ENCODE measurements at regions not wholly inside any gene's neighbourhood (a gene's known extent, or its start where the extent isn't known, plus 50 kb on each side); places are given as distances from the start of the nearest gene placed in this dataset.

DNA sequence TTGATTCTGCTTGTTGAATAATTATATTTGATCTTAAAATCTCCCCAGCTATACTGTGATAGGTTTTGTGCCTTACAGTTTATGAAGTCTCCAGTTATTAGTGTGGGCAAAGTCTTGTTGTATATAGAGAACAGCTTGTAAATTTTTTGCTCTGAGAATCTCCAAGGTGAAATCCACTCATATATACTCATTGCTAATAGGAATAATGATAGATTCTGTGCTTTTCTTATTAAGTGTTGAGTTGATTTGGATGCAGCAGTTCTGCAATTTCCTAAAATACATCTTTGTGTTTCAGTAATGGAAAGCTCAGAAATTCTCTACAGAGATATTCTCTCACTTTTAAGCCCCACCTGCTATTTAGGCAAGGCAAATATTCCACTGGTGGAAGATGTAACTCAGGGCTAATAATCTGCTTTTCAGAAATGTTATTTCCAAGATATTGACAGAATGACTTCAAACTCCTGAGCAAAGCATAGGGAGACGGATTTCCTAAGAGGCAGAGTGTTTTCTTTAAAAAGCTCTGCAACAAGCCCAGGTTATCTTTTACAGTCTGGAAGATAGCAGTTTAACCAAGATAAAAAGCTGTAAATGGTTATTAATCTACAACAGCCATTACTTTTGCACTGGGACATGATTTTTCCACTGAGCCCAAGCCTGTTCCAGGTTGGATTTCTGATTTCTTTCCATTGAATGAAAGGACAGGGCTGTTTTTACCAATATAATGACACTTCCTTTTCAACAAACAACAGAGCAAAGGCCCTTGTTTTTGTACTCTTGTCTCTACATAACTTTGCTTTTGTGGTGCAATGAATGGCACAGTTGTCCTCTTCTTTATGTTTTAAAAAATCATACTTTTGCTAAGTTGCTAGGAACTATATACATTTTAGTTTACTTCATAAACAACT lies 239.9 kb upstream of the ATP2B1 start:
- no peak overlapping the region for H3K4me3 ChIP-seq (ENCODE audit: low read length)
- no peaks in the 10 kb centered on the region for H3K36me3 ChIP-seq (replicated peaks; ENCODE audit: low read depth, low read length)
- H4K20me1 ChIP-seq (ENCODE audit: insufficient read depth, low read length), result no peaks in the 10 kb centered on the region
- H3K4me1 ChIP-seq (ENCODE audit: low read length), result peaks cover 28% of the 10 kb centered on the region
- H3K27me3 ChIP-seq (ENCODE audit: low read depth, low read length), result no peaks in the 10 kb centered on the region
- H3K79me2 ChIP-seq (ENCODE audit: low read length), result no peaks in the 10 kb centered on the region
- no peaks in the 10 kb centered on the region for H3K9me3 ChIP-seq (ENCODE audit: insufficient read depth, low read length)
- no peak overlapping the region for H3K4me2 ChIP-seq (ENCODE audit: low read length)
- TF ChIP-seq EZH2phosphoT487 (IDR thresholded peaks at IDR 0.05; ENCODE audit: low read depth), result no peak
- TF ChIP-seq, protein P1, sequence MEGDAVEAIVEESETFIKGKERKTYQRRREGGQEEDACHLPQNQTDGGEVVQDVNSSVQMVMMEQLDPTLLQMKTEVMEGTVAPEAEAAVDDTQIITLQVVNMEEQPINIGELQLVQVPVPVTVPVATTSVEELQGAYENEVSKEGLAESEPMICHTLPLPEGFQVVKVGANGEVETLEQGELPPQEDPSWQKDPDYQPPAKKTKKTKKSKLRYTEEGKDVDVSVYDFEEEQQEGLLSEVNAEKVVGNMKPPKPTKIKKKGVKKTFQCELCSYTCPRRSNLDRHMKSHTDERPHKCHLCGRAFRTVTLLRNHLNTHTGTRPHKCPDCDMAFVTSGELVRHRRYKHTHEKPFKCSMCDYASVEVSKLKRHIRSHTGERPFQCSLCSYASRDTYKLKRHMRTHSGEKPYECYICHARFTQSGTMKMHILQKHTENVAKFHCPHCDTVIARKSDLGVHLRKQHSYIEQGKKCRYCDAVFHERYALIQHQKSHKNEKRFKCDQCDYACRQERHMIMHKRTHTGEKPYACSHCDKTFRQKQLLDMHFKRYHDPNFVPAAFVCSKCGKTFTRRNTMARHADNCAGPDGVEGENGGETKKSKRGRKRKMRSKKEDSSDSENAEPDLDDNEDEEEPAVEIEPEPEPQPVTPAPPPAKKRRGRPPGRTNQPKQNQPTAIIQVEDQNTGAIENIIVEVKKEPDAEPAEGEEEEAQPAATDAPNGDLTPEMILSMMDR (IDR thresholded peaks at IDR 0.05; ENCODE audit: low read depth, low read length), result no peak
- H2AFZ ChIP-seq (ENCODE audit: low read depth, low read length), result no peak overlapping the region
- no peak overlapping the region for H3K9ac ChIP-seq (ENCODE audit: low read length)
- H3K27ac ChIP-seq (ENCODE audit: low read length), result no peak overlapping the region

DNA sequence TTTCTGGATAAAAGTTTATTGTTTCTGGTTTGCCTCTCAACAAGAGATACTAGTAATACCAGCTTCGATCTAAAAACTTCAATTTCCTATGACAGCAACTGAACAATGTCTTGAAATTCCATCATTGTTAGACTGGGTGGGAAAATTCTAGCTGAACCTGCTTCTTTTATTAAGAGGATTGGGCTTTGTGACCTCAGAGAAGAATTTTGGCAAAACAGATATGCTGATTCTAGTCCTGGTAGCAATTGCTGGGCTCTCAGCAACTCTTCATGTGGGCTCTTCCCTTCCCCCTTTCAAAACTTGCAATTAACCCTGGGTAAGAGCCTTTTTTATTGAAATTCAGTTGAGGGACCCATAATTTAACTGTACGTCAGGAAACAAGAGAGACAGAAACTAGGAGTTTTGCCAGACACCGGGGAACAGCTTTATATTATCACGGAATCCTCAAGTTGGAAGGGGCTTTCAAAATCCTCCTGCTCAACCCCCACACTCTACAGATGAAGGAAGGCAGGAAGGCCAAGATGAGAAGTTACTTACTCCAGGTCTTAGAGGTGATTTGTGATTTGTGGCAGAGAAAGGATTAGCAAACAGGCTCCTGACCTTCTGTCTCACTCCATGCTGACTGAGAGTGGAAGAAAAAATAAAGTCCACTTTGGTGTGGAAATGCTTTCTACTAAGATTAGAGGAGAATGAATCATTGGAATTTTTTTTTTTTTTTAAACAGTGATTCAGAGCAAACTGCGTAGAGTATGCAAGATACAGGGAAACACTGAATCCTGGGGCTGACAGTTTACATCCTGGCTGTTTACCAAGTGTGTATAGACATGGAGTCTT lies 239.0 kb upstream of the ATP2B1 start:
- TF ChIP-seq, protein P1 (IDR thresholded peaks at IDR 0.05; ENCODE audit: low read depth, low read length), result no peak
- no peak for TF ChIP-seq EZH2phosphoT487 (IDR thresholded peaks at IDR 0.05; ENCODE audit: low read depth)
- Histone ChIP-seq H3K36me3 (replicated peaks; ENCODE audit: low read depth, low read length) (no peaks in the 10 kb centered on the region), H3K4me3 (ENCODE audit: low read length) (no peak overlapping the region), H4K20me1 (ENCODE audit: insufficient read depth, low read length) (no peaks in the 10 kb centered on the region), H2AFZ (ENCODE audit: low read depth, low read length) (no peak overlapping the region), H3K27me3 (ENCODE audit: low read depth, low read length) (no peaks in the 10 kb centered on the region), H3K9ac (ENCODE audit: low read length) (no peak overlapping the region), H3K9me3 (ENCODE audit: insufficient read depth, low read length) (no peaks in the 10 kb centered on the region), H3K4me2 (ENCODE audit: low read length) (no peak overlapping the region), H3K27ac (ENCODE audit: low read length) (no peak overlapping the region), H3K4me1 (ENCODE audit: low read length) (peaks cover 28% of the 10 kb centered on the region), H3K79me2 (ENCODE audit: low read length) (no peaks in the 10 kb centered on the region)

DNA sequence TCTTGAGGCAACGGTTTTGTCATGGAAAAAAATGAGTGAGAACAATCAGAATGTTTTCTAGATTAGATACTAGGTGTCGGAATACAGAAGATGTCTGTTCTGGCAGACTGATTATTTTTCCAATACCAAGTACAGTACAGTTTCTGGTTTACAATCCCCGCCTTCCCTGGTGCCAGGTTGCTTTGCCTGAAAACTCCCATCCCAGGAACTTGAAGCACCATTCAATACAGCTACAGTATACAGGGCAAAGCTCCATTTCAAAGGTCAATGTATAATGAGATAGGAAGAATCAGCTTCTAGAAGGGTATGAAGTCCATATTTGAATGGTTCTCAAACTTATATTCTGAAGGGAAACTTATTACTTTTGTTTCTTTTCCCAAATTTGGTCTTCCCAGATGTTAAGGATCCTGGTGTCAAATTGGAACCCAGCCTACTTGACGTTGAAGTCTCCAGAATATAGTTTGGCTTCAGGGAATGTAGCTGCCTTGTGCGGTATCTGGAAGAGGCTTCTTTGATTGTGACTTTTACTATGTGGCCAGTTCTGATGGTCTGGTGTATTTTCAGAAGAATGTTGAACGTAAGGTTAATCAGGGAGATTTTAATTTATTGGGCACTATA lies 238.0 kb upstream of the ATP2B1 start:
- H4K20me1 ChIP-seq (ENCODE audit: insufficient read depth, low read length), result no peaks in the 10 kb centered on the region
- no peaks in the 10 kb centered on the region for H3K79me2 ChIP-seq (ENCODE audit: low read length)
- H3K27ac ChIP-seq (ENCODE audit: low read length), result no peak overlapping the region
- no peak overlapping the region for H3K4me3 ChIP-seq (ENCODE audit: low read length)
- no peak overlapping the region for H2AFZ ChIP-seq (ENCODE audit: low read depth, low read length)
- H3K36me3 ChIP-seq (replicated peaks; ENCODE audit: low read depth, low read length), result no peaks in the 10 kb centered on the region
- H3K9ac ChIP-seq (ENCODE audit: low read length), result no peak overlapping the region
- H3K9me3 ChIP-seq (ENCODE audit: insufficient read depth, low read length), result no peaks in the 10 kb centered on the region
- no peaks in the 10 kb centered on the region for H3K27me3 ChIP-seq (ENCODE audit: low read depth, low read length)
- no peak overlapping the region for H3K4me2 ChIP-seq (ENCODE audit: low read length)
- TF ChIP-seq, protein P1 (IDR thresholded peaks at IDR 0.05; ENCODE audit: low read depth, low read length), result no peak
- H3K4me1 ChIP-seq (ENCODE audit: low read length), result peaks cover 28% of the 10 kb centered on the region

DNA sequence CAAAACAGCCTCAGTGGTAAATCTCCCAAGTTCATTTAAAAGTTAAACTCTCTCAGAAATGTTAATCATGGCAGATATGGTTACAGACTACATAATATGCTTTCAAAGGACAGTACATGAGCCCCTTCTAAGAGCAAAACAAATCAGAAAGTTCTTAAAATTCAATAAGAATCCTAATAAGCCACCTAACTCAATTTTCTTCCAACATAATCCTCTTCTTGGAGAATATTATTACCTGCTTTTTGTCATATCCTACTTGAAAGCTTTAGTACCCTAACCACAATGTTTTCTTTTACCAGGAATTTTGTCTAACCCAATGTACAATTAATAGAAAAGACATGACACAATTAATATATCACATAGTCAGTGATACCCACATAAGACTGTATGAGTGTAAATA lies 236.5 kb upstream of the ATP2B1 start:
- no peak overlapping the region for H3K27ac ChIP-seq (ENCODE audit: low read length)
- H3K4me1 ChIP-seq (ENCODE audit: low read length), result peaks cover 13% of the 10 kb centered on the region
- H4K20me1 ChIP-seq (ENCODE audit: insufficient read depth, low read length), result no peaks in the 10 kb centered on the region
- no peaks in the 10 kb centered on the region for H3K79me2 ChIP-seq (ENCODE audit: low read length)
- no peak overlapping the region for H3K9ac ChIP-seq (ENCODE audit: low read length)
- H3K27me3 ChIP-seq (ENCODE audit: low read depth, low read length), result no peaks in the 10 kb centered on the region
- no peaks in the 10 kb centered on the region for H3K9me3 ChIP-seq (ENCODE audit: insufficient read depth, low read length)
- no peaks in the 10 kb centered on the region for H3K36me3 ChIP-seq (replicated peaks; ENCODE audit: low read depth, low read length)
- H3K4me2 ChIP-seq (ENCODE audit: low read length), result no peak overlapping the region
- H3K4me3 ChIP-seq (ENCODE audit: low read length), result no peak overlapping the region
- no peak for TF ChIP-seq EZH2phosphoT487 (IDR thresholded peaks at IDR 0.05; ENCODE audit: low read depth)
- TF ChIP-seq, protein P1 (IDR thresholded peaks at IDR 0.05; ENCODE audit: low read depth, low read length), result no peak
- H2AFZ ChIP-seq (ENCODE audit: low read depth, low read length), result no peak overlapping the region
